Ovary (tissue), 7 donors: ENCODE measurements at regions not wholly inside any gene's neighbourhood (a gene's known extent, or its start where the extent isn't known, plus 50 kb on each side); places are given as distances from the start of the nearest gene placed in this dataset.

Experiments
- DNase-seq, 5 donors: peaks; one replicate each; pipeline ENCODE4 v3.0.0-alpha.2; 2019 to 2020
- H3K27ac ChIP-seq, 2 donors: fragments of 200-600 bp; one replicate each; pipeline versions ENCODE4 v1.5.1 to v1.8.0; 2019 to 2022
- H3K27me3 ChIP-seq: fragments of 200-600 bp; one replicate; pipeline ENCODE4 v1.8.0; 2022
- H3K36me3 ChIP-seq: fragments of 200-600 bp; sonication (generic); one replicate; pipeline ENCODE4 v1.5.1; 2019
- H3K4me1 ChIP-seq: one replicate; pipeline ENCODE4 v1.8.1; 2013; ENCODE audit warnings: mild to moderate bottlenecking, moderate library complexity; ENCODE audit not compliant: insufficient read depth
- H3K4me3 ChIP-seq: fragments of 200-600 bp; sonication (generic); one replicate; pipeline ENCODE4 v1.5.1; 2017
- H3K9me3 ChIP-seq, 2 donors: fragments of 200-600 bp in 1 of 2; sonication (generic) in 1 of 2; one replicate each; pipeline versions ENCODE4 v1.5.1 to v1.8.1; 2013 to 2019; ENCODE audit warnings: mild to moderate bottlenecking in 1 of 2, moderate library complexity in 1 of 2
- EP300 ChIP-seq: sonication (generic); formaldehyde crosslinking; IDR thresholded peaks from one replicate; pipeline ENCODE4 v1.6.1; 2017; ENCODE audit warnings: antibody characterized with exemption
- POLR2A ChIP-seq: fragments of 450-650 bp; IDR thresholded peaks from one replicate; pipeline ENCODE4 v1.6.1; 2017; ENCODE audit warnings: antibody characterized with exemption, mild to moderate bottlenecking, moderate library complexity
- WGBS, 3 donors: extraction: QIAGEN DNeasy Blood & Tissue Kit in 1 of 3; methylation state at CpG; one replicate each; pipeline versions ENCODE4 v1.1.5 to v1.1.7; 2013 to 2017; 5-methylcytosine and 5-hydroxymethylcytosine counted together
- intact Hi-C, 4 donors: fragments of 100-400 bp; cut with DNase I; formaldehyde crosslinking; loops; one replicate each; pipeline versions ENCODE4 v1.11.0 to v1.15.1; 2022 to 2023
- TF ChIP-seq, protein P1 (sequence below), 3 donors: fragments of 450-650 bp in 2 of 3; fragments of 200-600 bp in 1 of 3; IDR thresholded peaks; one replicate each; pipeline versions ENCODE4 v1.5.1 to v1.8.0; 2016 to 2022; ENCODE audit warnings: antibody characterized with exemption in 3 of 3, mild to moderate bottlenecking in 1 of 3
- donor health status: DM: no; HTN: no; CAD: no; lungs with moderate emphysema.
- donor health status: DM: no; HTN: no; CAD: no.
- donor health status: Bipolar disorder and iron deficiency.
- donor health status: DM: no; HTN: no; CAD: no.
- donor health status: DM: yes; HTN: yes; CAD: no.

DNA sequence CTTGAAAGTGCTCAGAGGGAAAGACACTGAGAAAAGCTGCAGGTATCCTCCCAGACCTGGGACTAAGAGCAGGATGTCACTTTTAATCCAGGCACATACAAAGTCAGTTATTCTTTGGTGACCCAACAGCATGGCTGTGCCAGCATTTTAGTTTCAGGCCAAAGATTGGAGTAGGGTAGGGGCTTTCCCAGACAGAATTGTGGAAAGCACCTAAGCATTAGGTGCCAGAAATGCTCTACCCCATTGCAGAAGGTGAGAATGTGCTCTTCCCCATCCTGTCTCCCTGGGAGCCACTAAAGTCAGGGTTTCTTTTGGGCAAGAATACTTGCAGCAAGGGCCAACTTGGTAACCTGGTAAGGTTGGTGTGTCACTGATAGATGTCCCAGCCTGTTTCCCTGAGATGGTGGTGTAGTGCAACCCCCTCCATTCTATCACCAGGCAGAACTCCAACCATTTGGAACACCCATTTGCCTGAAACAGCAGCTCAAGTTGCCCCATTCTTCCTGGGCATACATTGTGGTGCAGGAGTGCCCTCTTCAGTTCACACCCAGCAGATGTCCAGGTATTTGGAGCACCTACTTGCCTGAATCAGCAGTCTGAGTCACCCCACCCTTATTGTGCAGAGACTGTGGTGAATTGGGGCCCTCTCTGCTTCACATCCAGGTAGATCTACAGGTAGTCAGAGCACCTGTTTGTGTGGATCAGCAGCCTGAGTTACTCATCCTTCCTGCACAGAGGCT is 183.5 kb downstream of the ZC4H2 start:
- intact Hi-C loops: no loop called here
- Histone ChIP-seq H3K36me3 (no peaks in the 10 kb centered on the region), H3K27me3 (no peaks in the 10 kb centered on the region), H3K4me3 (no peak overlapping the region), H3K27ac (no peak overlapping the region), H3K9me3 (no peaks in the 10 kb centered on the region), H3K4me1 (no peaks in the 10 kb centered on the region)
- TF ChIP-seq, protein P1, sequence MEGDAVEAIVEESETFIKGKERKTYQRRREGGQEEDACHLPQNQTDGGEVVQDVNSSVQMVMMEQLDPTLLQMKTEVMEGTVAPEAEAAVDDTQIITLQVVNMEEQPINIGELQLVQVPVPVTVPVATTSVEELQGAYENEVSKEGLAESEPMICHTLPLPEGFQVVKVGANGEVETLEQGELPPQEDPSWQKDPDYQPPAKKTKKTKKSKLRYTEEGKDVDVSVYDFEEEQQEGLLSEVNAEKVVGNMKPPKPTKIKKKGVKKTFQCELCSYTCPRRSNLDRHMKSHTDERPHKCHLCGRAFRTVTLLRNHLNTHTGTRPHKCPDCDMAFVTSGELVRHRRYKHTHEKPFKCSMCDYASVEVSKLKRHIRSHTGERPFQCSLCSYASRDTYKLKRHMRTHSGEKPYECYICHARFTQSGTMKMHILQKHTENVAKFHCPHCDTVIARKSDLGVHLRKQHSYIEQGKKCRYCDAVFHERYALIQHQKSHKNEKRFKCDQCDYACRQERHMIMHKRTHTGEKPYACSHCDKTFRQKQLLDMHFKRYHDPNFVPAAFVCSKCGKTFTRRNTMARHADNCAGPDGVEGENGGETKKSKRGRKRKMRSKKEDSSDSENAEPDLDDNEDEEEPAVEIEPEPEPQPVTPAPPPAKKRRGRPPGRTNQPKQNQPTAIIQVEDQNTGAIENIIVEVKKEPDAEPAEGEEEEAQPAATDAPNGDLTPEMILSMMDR (IDR thresholded peaks at IDR 0.05): no peak
- TF ChIP-seq POLR2A (no peak), EP300 (no peak)
- DNase-seq: no peak

DNA sequence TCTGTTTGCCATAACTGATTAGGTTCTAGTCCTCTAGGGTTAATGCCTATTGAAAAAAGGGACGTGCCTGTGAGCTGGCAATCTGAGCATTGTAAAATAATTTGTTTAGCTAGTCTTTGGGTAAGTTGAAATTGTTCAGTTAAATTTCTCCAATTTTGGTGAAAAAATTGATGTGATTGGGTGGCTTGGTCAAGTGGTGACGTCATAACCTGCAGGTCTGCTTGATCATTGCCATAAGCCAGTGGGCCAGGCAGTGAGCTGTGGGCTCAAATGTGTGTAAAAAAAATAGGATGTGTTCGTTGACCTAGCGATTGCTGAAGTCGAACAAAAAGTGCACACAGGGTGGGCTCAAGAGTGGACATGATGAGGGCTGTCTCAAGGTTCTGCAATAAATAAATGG is 193.3 kb downstream of the ZC4H2 start:
- Histone ChIP-seq H3K27ac (no peak overlapping the region), H3K36me3 (no peaks in the 10 kb centered on the region), H3K4me1 (no peaks in the 10 kb centered on the region), H3K27me3 (no peaks in the 10 kb centered on the region), H3K4me3 (no peak overlapping the region), H3K9me3 (no peaks in the 10 kb centered on the region)
- DNase-seq: no peak
- 67 to 73% (median 71%) methylated on average over 5 of the region's 5 CpGs for WGBS, 3 donors
- intact Hi-C loops: loop anchor here in 1 of 4 donors (10.0 kb wide), 1 partner anchor 62 kb away; no protein-coding TSS in a partner anchor
- TF ChIP-seq EP300: no peak
- TF ChIP-seq POLR2A: no peak
- TF ChIP-seq, protein P1 (IDR thresholded peaks at IDR 0.05): no peak

DNA sequence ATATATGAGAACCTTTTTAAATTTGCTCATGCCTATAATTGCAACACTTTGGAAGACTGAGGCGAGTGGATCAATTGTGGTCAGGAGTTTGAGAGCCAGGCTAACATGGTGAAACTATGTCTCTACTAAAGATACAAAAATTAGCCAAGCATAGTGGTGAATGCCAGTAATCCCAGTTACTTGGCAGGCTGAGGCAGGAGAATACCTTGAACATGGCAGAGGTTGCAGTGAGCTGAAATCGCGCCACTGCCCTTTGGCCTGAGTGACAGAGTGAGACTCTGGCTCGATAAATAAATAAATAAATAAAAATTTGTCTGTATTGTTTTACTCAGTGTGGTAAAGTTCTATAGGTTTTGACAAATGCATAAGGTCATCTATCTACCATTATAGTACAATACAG is 218.2 kb downstream of the ZC4H2 start:
- Histone ChIP-seq H3K9me3 (no peaks in the 10 kb centered on the region), H3K27ac (no peak overlapping the region), H3K36me3 (no peaks in the 10 kb centered on the region), H3K4me1 (no peaks in the 10 kb centered on the region), H3K27me3 (peaks cover 2% of the 10 kb centered on the region), H3K4me3 (no peak overlapping the region)
- intact Hi-C loops: no loop called here
- DNase-seq: no peak
- TF ChIP-seq POLR2A: no peak
- TF ChIP-seq, protein P1 (IDR thresholded peaks at IDR 0.05): no peak
- no peak for TF ChIP-seq EP300
- 58 to 68% (median 62%) methylated on average over 4 of the region's 4 CpGs for WGBS, 3 donors

GRCh38 chrX:64739792-64740378 is 236.4 kb downstream of the ZC4H2 start:
- no peaks in the 10 kb centered on the region for H3K27me3 ChIP-seq
- H3K9me3 ChIP-seq: no peaks in the 10 kb centered on the region
- WGBS, 3 donors: 58 to 71% (median 65%) methylated on average over 7 of the region's 7 CpGs
- DNase-seq: no peak
- no peak overlapping the region for H3K4me3 ChIP-seq
- intact Hi-C loops: no loop called here
- no peaks in the 10 kb centered on the region for H3K36me3 ChIP-seq
- H3K27ac ChIP-seq: no peak overlapping the region
- TF ChIP-seq EP300: no peak
- TF ChIP-seq, protein P1 (IDR thresholded peaks at IDR 0.05): no peak
- no peak for TF ChIP-seq POLR2A
- H3K4me1 ChIP-seq: no peaks in the 10 kb centered on the region
